Fibroblast of mammary gland (primary cell): ENCODE measurements at regions not wholly inside any gene's neighbourhood (a gene's known extent, or its start where the extent isn't known, plus 50 kb on each side); places are given as distances from the start of the nearest gene placed in this dataset.

ENCODE experiments used
- DNase-seq: peaks from one replicate; pipeline ENCODE4 v3.0.0-alpha.2; 2010; ENCODE audit warnings: low read depth
- H3K4me3 ChIP-seq: 2 replicates; pipeline ENCODE4 v1.5.1; 2011; ENCODE audit warnings: low read depth, mild to moderate bottlenecking, low read length, moderate library complexity; ENCODE audit not compliant: control insufficient read depth
- CTCF ChIP-seq: conservative IDR thresholded peaks from 2 replicates; pipeline ENCODE4 v1.5.1; 2011; ENCODE audit warnings: low read depth, low read length, inconsistent platforms; ENCODE audit not compliant: control insufficient read depth, insufficient read depth

- no peak for TF ChIP-seq CTCF
- no peak for DNase-seq
- H3K4me3 ChIP-seq, result no peak overlapping the region
Observed at GRCh38 chr7:52777051-52777822, 258.2 kb upstream of the POM121L12 start.

GRCh38 chr7:52775876-52776275, 259.6 kb upstream of the POM121L12 start:
- H3K4me3 ChIP-seq, result no peak overlapping the region
- no peak for DNase-seq
- TF ChIP-seq CTCF, result no peak

- DNase-seq, result no peak
- H3K4me3 ChIP-seq, result no peak overlapping the region
- TF ChIP-seq CTCF, result no peak
Observed at GRCh38 chr7:52771177-52771576, 264.3 kb upstream of the POM121L12 start.

GRCh38 chr7:52764492-52765169, 270.8 kb upstream of the POM121L12 start:
- H3K4me3 ChIP-seq, result no peak overlapping the region
- DNase-seq, result peak; percentile 4
- no peak for TF ChIP-seq CTCF

- no peak for TF ChIP-seq CTCF
- no peak overlapping the region for H3K4me3 ChIP-seq
- no peak for DNase-seq
Observed at GRCh38 chr7:52758356-52758755, 277.1 kb upstream of the POM121L12 start.

GRCh38 chr7:52753855-52754254, 281.6 kb upstream of the POM121L12 start:
- H3K4me3 ChIP-seq, result no peak overlapping the region
- DNase-seq, result no peak
- no peak for TF ChIP-seq CTCF
